H7 (cell line): ENCODE measurements at regions not wholly inside any gene's neighbourhood (a gene's known extent, or its start where the extent isn't known, plus 50 kb on each side); places are given as distances from the start of the nearest gene placed in this dataset.
"Not testable (repeated sequence)": the region's sequence is repeated elsewhere in the genome, so short reads cannot be mapped to it uniquely, and the experiment has no call there.

Experiments used
- DNase-seq: peaks from one replicate; pipeline ENCODE4 v3.0.0; 2012
- H3K27me3 ChIP-seq: 2 replicates; pipeline ENCODE4 v1.6.0; 2011; ENCODE audit warnings: mild to moderate bottlenecking, low read length; ENCODE audit not compliant: control insufficient read depth, insufficient read depth
- H3K36me3 ChIP-seq: replicated peaks from 2 replicates; pipeline ENCODE4 v1.5.1; 2011; ENCODE audit warnings: low read length; ENCODE audit not compliant: control insufficient read depth, insufficient read depth
- H3K4me3 ChIP-seq: 2 replicates; pipeline ENCODE4 v1.5.1; 2011; ENCODE audit warnings: low read depth, mild to moderate bottlenecking, control low read depth, low read length, moderate library complexity; ENCODE audit not compliant: insufficient read depth

- no peaks in the 10 kb centered on the region for H3K27me3 ChIP-seq
- peak; percentile 5 for DNase-seq
- H3K36me3 ChIP-seq, result no peaks in the 10 kb centered on the region
- H3K4me3 ChIP-seq, result no peak overlapping the region
Observed at GRCh38 chr4:27779827-27780226, 919.2 kb downstream of the STIM2 start.

DNA sequence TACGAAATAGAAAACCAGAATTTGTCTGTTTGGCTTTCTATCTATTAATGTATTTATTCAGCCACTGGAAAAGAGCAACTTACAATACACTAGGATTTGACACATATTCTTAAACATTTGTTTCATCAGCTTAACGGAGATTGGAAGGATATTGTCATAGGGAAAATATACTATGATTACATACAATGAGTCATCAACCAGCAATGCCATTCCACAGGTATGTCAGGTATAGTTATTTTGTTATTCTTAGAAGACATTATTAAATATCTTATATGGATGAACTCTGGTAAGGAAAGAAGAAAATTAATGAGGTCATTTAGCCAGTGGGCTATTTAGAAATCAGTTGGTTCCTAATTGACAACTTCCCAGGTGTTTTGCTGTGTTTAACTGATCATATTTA is 926.6 kb downstream of the STIM2 start:
- Histone ChIP-seq H3K4me3 (no peak overlapping the region), H3K36me3 (no peaks in the 10 kb centered on the region), H3K27me3 (no peaks in the 10 kb centered on the region)
- DNase-seq, result no peak

GRCh38 chr4:27789773-27790172 is 929.1 kb downstream of the STIM2 start:
- no peak for DNase-seq
- no peaks in the 10 kb centered on the region for H3K27me3 ChIP-seq

DNA sequence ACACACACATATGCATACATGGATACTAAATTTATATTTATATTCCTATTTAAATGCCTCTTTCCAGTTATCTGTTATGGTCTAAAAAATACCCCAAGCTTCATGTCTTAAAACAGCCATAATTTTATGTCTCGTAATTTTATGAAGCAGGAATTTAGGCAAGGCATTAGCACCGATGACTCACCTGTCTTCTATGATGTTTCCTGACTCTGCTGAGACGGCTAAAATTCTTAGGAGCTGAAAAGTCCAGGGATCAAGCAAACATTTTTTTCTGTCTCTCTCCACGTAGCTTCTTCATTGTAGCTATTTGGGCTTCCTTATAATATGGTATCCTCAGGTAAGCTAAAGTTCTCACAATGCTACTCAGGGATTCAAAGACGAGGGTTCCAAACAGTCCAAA is 930.3 kb downstream of the STIM2 start:
- Histone ChIP-seq H3K27me3 (no peaks in the 10 kb centered on the region), H3K4me3 (no peak overlapping the region), H3K36me3 (no peaks in the 10 kb centered on the region)
- DNase-seq, result no peak

More at GRCh38 chr4:27789773-27790172, 929.1 kb downstream of the STIM2 start:
- Histone ChIP-seq H3K36me3 (no peaks in the 10 kb centered on the region), H3K4me3 (no peak overlapping the region)

- Histone ChIP-seq H3K4me3 (no peak overlapping the region), H3K27me3 (no peaks in the 10 kb centered on the region), H3K36me3 (no peaks in the 10 kb centered on the region)
- DNase-seq, result no peak
Observed at GRCh38 chr4:27791640-27792039, 931.0 kb downstream of the STIM2 start.

GRCh38 chr4:27807207-27807606 is 946.6 kb downstream of the STIM2 start:
- no peaks in the 10 kb centered on the region for H3K36me3 ChIP-seq
- DNase-seq, result no peak
- H3K27me3 ChIP-seq, result no peaks in the 10 kb centered on the region
- no peak overlapping the region for H3K4me3 ChIP-seq

GRCh38 chr4:27811948-27812347 is 951.3 kb downstream of the STIM2 start:
- Histone ChIP-seq H3K36me3 (no peaks in the 10 kb centered on the region), H3K27me3 (no peaks in the 10 kb centered on the region), H3K4me3 (no peak overlapping the region)
- no peak for DNase-seq

- not testable (repeated sequence) for H3K27me3 ChIP-seq, H3K4me3 ChIP-seq, H3K36me3 ChIP-seq, DNase-seq
Observed at GRCh38 chr4:27813226-27813625, 952.6 kb downstream of the STIM2 start.

- not testable (repeated sequence) for DNase-seq, H3K4me3 ChIP-seq, H3K36me3 ChIP-seq, H3K27me3 ChIP-seq
Observed at GRCh38 chr4:27813699-27814425, 953.2 kb downstream of the STIM2 start.

- Histone ChIP-seq H3K27me3 (no peaks in the 10 kb centered on the region), H3K4me3 (no peak overlapping the region), H3K36me3 (no peaks in the 10 kb centered on the region)
- DNase-seq, result no peak
Observed at GRCh38 chr4:27819246-27819645, 958.6 kb downstream of the STIM2 start.

GRCh38 chr4:27828843-27829242 is 968.2 kb downstream of the STIM2 start:
- H3K4me3 ChIP-seq, result no peak overlapping the region
- no peak for DNase-seq
- no peaks in the 10 kb centered on the region for H3K27me3 ChIP-seq
- H3K36me3 ChIP-seq, result no peaks in the 10 kb centered on the region

GRCh38 chr4:27830251-27830650 is 969.6 kb downstream of the STIM2 start:
- no peak overlapping the region for H3K4me3 ChIP-seq
- DNase-seq, result no peak
- H3K36me3 ChIP-seq, result no peaks in the 10 kb centered on the region

DNA sequence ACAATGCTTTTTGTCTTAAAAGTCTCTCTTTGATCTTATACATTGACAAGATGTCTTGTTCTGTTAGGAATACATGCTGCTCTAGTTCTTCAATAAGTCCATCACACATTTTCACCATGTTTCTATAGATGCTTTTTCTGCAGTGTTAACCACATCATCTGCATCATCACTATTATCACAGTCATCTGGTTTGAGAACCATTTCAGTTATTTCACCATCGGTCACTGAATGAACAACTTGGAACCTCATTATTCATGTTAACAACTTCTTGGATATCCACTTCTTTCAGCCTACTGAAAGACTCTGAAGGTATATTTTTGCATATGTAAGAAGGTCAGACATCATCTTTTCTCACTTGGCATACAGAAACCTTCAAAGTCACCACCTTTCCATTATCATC is 975.2 kb downstream of the STIM2 start:
- H3K4me3 ChIP-seq, result no peak overlapping the region
- H3K27me3 ChIP-seq, result no peaks in the 10 kb centered on the region
- no peak for DNase-seq
- H3K36me3 ChIP-seq, result no peaks in the 10 kb centered on the region

More at GRCh38 chr4:27830251-27830650, 969.6 kb downstream of the STIM2 start:
- no peaks in the 10 kb centered on the region for H3K27me3 ChIP-seq

GRCh38 chr4:27836523-27836922 is 975.9 kb downstream of the STIM2 start:
- DNase-seq, result no peak

DNA sequence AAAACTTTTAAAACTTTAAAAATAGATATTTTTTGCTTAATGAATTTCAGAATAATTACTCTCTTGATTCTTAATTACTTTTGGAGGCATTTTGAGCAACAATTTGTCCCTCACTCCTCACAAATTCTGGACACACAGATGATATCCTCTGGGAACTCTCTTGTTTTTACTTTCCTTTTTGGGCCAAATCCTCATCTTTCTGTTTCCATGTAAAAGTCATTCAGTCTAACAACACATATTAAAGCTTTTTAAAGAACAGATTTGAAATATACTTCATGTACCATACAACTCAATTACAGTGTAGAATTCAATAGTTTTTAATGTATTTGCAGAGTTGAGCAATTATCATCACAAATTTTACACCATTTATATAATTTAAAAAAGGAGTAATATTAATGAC is 983.1 kb downstream of the STIM2 start:
- no peaks in the 10 kb centered on the region for H3K36me3 ChIP-seq
- no peak overlapping the region for H3K4me3 ChIP-seq
- no peaks in the 10 kb centered on the region for H3K27me3 ChIP-seq
- no peak for DNase-seq

More at GRCh38 chr4:27836523-27836922, 975.9 kb downstream of the STIM2 start:
- Histone ChIP-seq H3K4me3 (no peak overlapping the region), H3K27me3 (no peaks in the 10 kb centered on the region), H3K36me3 (no peaks in the 10 kb centered on the region)

- DNase-seq, result no peak
- no peaks in the 10 kb centered on the region for H3K36me3 ChIP-seq
- no peak overlapping the region for H3K4me3 ChIP-seq
- no peaks in the 10 kb centered on the region for H3K27me3 ChIP-seq
Observed at GRCh38 chr4:27844376-27844775, 983.7 kb downstream of the STIM2 start.
